ENCODE measurements at regions not wholly inside any gene's neighbourhood (a gene's known extent, or its start where the extent isn't known, plus 50 kb on each side); places are given as distances from the start of the nearest gene placed in this dataset.

GRCh38 chr12:131612092-131612755 lies 98.7 kb upstream of the SFSWAP start:
- Mint-ChIP-seq H3K9me3 (no peaks in the 10 kb centered on the region), H3K27me3 (ENCODE audit: low read depth, poor library complexity) (peaks cover 42% of the 10 kb centered on the region), H3K27ac (no peak overlapping the region), H3K4me3 (no peak overlapping the region), H3K4me1 (no peaks in the 10 kb centered on the region), H3K36me3 (ENCODE audit: low read depth) (no peaks in the 10 kb centered on the region)
- no peak for TF ChIP-seq CTCF (IDR thresholded peaks at IDR 0.05)
- no peak for DNase-seq

GRCh38 chr12:131613186-131613585 lies 97.7 kb upstream of the SFSWAP start:
- TF ChIP-seq CTCF (IDR thresholded peaks at IDR 0.05): no peak
- no peaks in the 10 kb centered on the region for H3K9me3 Mint-ChIP-seq
- H3K4me3 Mint-ChIP-seq: no peak overlapping the region
- peaks cover 38% of the 10 kb centered on the region for H3K27me3 Mint-ChIP-seq (ENCODE audit: low read depth, poor library complexity)
- H3K27ac Mint-ChIP-seq: no peak overlapping the region
- no peaks in the 10 kb centered on the region for H3K36me3 Mint-ChIP-seq (ENCODE audit: low read depth)
- DNase-seq: no peak
- no peaks in the 10 kb centered on the region for H3K4me1 Mint-ChIP-seq

GRCh38 chr12:131613678-131614077 lies 97.2 kb upstream of the SFSWAP start:
- H3K36me3 Mint-ChIP-seq (ENCODE audit: low read depth): no peaks in the 10 kb centered on the region
- no peaks in the 10 kb centered on the region for H3K9me3 Mint-ChIP-seq
- no peak for TF ChIP-seq CTCF (IDR thresholded peaks at IDR 0.05)
- H3K27ac Mint-ChIP-seq: no peak overlapping the region
- no peak overlapping the region for H3K4me3 Mint-ChIP-seq
- peaks cover 41% of the 10 kb centered on the region for H3K27me3 Mint-ChIP-seq (ENCODE audit: low read depth, poor library complexity)
- DNase-seq: no peak
- no peaks in the 10 kb centered on the region for H3K4me1 Mint-ChIP-seq

- no peaks in the 10 kb centered on the region for H3K9me3 Mint-ChIP-seq
- no peak for TF ChIP-seq CTCF (IDR thresholded peaks at IDR 0.05)
- no peaks in the 10 kb centered on the region for H3K36me3 Mint-ChIP-seq (ENCODE audit: low read depth)
- no peaks in the 10 kb centered on the region for H3K4me1 Mint-ChIP-seq
- no peak overlapping the region for H3K4me3 Mint-ChIP-seq
- no peak overlapping the region for H3K27ac Mint-ChIP-seq
- no peak for DNase-seq
- H3K27me3 Mint-ChIP-seq (ENCODE audit: low read depth, poor library complexity): peaks cover 30% of the 10 kb centered on the region
Observed at GRCh38 chr12:131615326-131616042, 95.4 kb upstream of the SFSWAP start.

- peak overlapping the region; percentile 23 for H3K27ac Mint-ChIP-seq
- H3K4me1 Mint-ChIP-seq: no peaks in the 10 kb centered on the region
- H3K9me3 Mint-ChIP-seq: no peaks in the 10 kb centered on the region
- no peak for TF ChIP-seq CTCF (IDR thresholded peaks at IDR 0.05)
- H3K36me3 Mint-ChIP-seq (ENCODE audit: low read depth): no peaks in the 10 kb centered on the region
- DNase-seq: no peak
- peaks cover 26% of the 10 kb centered on the region for H3K27me3 Mint-ChIP-seq (ENCODE audit: low read depth, poor library complexity)
- H3K4me3 Mint-ChIP-seq: no peak overlapping the region
Observed at GRCh38 chr12:131616043-131616700, 94.7 kb upstream of the SFSWAP start.
